Effector memory CD4-positive, alpha-beta T cell (primary cell): ENCODE measurements at regions not wholly inside any gene's neighbourhood (a gene's known extent, or its start where the extent isn't known, plus 50 kb on each side); places are given as distances from the start of the nearest gene placed in this dataset.

Experiments
- DNase-seq, 3 donors: peaks; one replicate each; pipeline ENCODE4 v3.0.0-alpha.2; 2020
- H3K27ac ChIP-seq: 2 replicates; pipeline ENCODE4 v1.7.0; 2013; ENCODE audit warnings: mild to moderate bottlenecking, low read length, moderate library complexity; ENCODE audit not compliant: insufficient read depth, poor library complexity, severe bottlenecking
- H3K27me3 ChIP-seq: replicated peaks from 2 replicates; pipeline ENCODE4 v1.7.0; 2013; ENCODE audit warnings: mild to moderate bottlenecking, low read length; ENCODE audit not compliant: insufficient read depth, control insufficient read depth, poor library complexity, severe bottlenecking
- H3K36me3 ChIP-seq: 2 replicates; pipeline ENCODE4 v1.7.0; 2013; ENCODE audit warnings: mild to moderate bottlenecking, low read length, moderate library complexity; ENCODE audit not compliant: control insufficient read depth, insufficient read depth
- H3K4me1 ChIP-seq: 2 replicates; pipeline ENCODE4 v1.7.0; 2013; ENCODE audit warnings: low read length, mild to moderate bottlenecking; ENCODE audit not compliant: control insufficient read depth, insufficient read depth, poor library complexity, severe bottlenecking
- H3K4me3 ChIP-seq: 2 replicates; pipeline ENCODE4 v1.7.0; 2013; ENCODE audit warnings: low read length, low read depth, mild to moderate bottlenecking; ENCODE audit not compliant: insufficient read depth, poor library complexity, severe bottlenecking
- H3K9me3 ChIP-seq: 2 replicates; pipeline ENCODE4 v1.7.0; 2013; ENCODE audit warnings: mild to moderate bottlenecking, low read length, moderate library complexity; ENCODE audit not compliant: control insufficient read depth

GRCh38 chr14:98923596-98923995 is 348.4 kb downstream of the BCL11B start:
- no peak overlapping the region for H3K4me3 ChIP-seq
- H3K27me3 ChIP-seq: no peaks in the 10 kb centered on the region
- H3K9me3 ChIP-seq: no peaks in the 10 kb centered on the region
- H3K4me1 ChIP-seq: peaks cover 7% of the 10 kb centered on the region
- no peak overlapping the region for H3K27ac ChIP-seq
- DNase-seq: no peak
- H3K36me3 ChIP-seq: no peaks in the 10 kb centered on the region

GRCh38 chr14:98924046-98924445 is 348.0 kb downstream of the BCL11B start:
- no peak for DNase-seq
- H3K4me3 ChIP-seq: no peak overlapping the region
- H3K27ac ChIP-seq: no peak overlapping the region
- peaks cover 7% of the 10 kb centered on the region for H3K4me1 ChIP-seq
- H3K36me3 ChIP-seq: no peaks in the 10 kb centered on the region
- no peaks in the 10 kb centered on the region for H3K27me3 ChIP-seq
- H3K9me3 ChIP-seq: no peaks in the 10 kb centered on the region

GRCh38 chr14:98925354-98926040 is 346.5 kb downstream of the BCL11B start:
- H3K27ac ChIP-seq: no peak overlapping the region
- H3K27me3 ChIP-seq: no peaks in the 10 kb centered on the region
- DNase-seq: no peak
- no peaks in the 10 kb centered on the region for H3K36me3 ChIP-seq
- no peak overlapping the region for H3K4me3 ChIP-seq
- no peaks in the 10 kb centered on the region for H3K9me3 ChIP-seq
- peaks cover 10% of the 10 kb centered on the region for H3K4me1 ChIP-seq

GRCh38 chr14:98926146-98926545 is 345.9 kb downstream of the BCL11B start:
- Histone ChIP-seq H3K36me3 (no peaks in the 10 kb centered on the region), H3K4me3 (no peak overlapping the region), H3K27ac (peak overlapping the region; percentile 22), H3K9me3 (no peaks in the 10 kb centered on the region), H3K27me3 (no peaks in the 10 kb centered on the region), H3K4me1 (peaks cover 17% of the 10 kb centered on the region)
- DNase-seq: peak in 1 of 3 donors; percentile 9

- Histone ChIP-seq H3K9me3 (no peaks in the 10 kb centered on the region), H3K36me3 (no peaks in the 10 kb centered on the region), H3K27me3 (no peaks in the 10 kb centered on the region), H3K4me3 (no peak overlapping the region), H3K4me1 (peaks cover 23% of the 10 kb centered on the region), H3K27ac (no peak overlapping the region)
- DNase-seq: no peak
Measured at GRCh38 chr14:98926801-98927200, 345.2 kb downstream of the BCL11B start.

- Histone ChIP-seq H3K27me3 (no peaks in the 10 kb centered on the region), H3K27ac (no peak overlapping the region), H3K4me3 (no peak overlapping the region), H3K4me1 (peaks cover 35% of the 10 kb centered on the region), H3K9me3 (no peaks in the 10 kb centered on the region), H3K36me3 (no peaks in the 10 kb centered on the region)
- no peak for DNase-seq
Measured at GRCh38 chr14:98927986-98928385, 344.0 kb downstream of the BCL11B start.

- no peaks in the 10 kb centered on the region for H3K36me3 ChIP-seq
- peaks cover 39% of the 10 kb centered on the region for H3K4me1 ChIP-seq
- no peaks in the 10 kb centered on the region for H3K27me3 ChIP-seq
- no peak overlapping the region for H3K4me3 ChIP-seq
- DNase-seq: no peak
- H3K27ac ChIP-seq: no peak overlapping the region
- H3K9me3 ChIP-seq: no peaks in the 10 kb centered on the region
Measured at GRCh38 chr14:98928418-98928817, 343.6 kb downstream of the BCL11B start.

GRCh38 chr14:98931126-98931525 is 340.9 kb downstream of the BCL11B start:
- Histone ChIP-seq H3K4me3 (no peak overlapping the region), H3K36me3 (no peaks in the 10 kb centered on the region), H3K9me3 (no peaks in the 10 kb centered on the region), H3K27ac (peak overlapping the region; percentile 44), H3K4me1 (peaks cover 40% of the 10 kb centered on the region), H3K27me3 (no peaks in the 10 kb centered on the region)
- no peak for DNase-seq

- Histone ChIP-seq H3K4me1 (peaks cover 39% of the 10 kb centered on the region), H3K27ac (peak overlapping the region; percentile 44), H3K9me3 (no peaks in the 10 kb centered on the region), H3K27me3 (no peaks in the 10 kb centered on the region), H3K36me3 (no peaks in the 10 kb centered on the region), H3K4me3 (no peak overlapping the region)
- DNase-seq: peak; percentile 48 to 57 (median 56)
Measured at GRCh38 chr14:98931911-98932310, 340.1 kb downstream of the BCL11B start.

- H3K36me3 ChIP-seq: no peaks in the 10 kb centered on the region
Measured at GRCh38 chr14:98932431-98933325, 339.3 kb downstream of the BCL11B start.

More at GRCh38 chr14:98932431-98933325, 339.3 kb downstream of the BCL11B start:
- DNase-seq: no peak
- Histone ChIP-seq H3K4me3 (no peak overlapping the region), H3K9me3 (no peaks in the 10 kb centered on the region), H3K27me3 (no peaks in the 10 kb centered on the region), H3K27ac (peak overlapping the region; percentile 40), H3K4me1 (peaks cover 40% of the 10 kb centered on the region)
